ENCODE measurements at regions not wholly inside any gene's neighbourhood (a gene's known extent, or its start where the extent isn't known, plus 50 kb on each side); places are given as distances from the start of the nearest gene placed in this dataset.

DNA sequence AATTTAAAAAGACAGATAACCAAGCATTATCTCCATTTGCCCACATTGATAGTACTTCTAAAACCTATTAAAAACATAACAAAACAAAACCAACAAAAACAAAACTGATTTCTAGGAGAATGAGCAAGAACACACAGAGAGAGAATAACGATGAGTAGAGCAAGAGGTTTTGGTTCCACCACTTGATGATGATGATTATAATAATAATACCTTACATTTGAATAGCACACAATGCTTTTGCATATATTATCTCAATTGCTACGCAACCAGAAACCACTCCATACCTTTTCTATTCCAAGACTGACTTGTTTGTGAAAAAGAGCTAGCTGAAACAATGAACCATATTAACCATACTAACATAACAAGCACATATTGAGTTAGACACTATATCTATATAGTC, 1090.9 kb downstream of the SH3BGRL start:
- H3K27ac ChIP-seq = no peak overlapping the region
- H3K4me2 ChIP-seq = no peak overlapping the region
- H3K4me1 ChIP-seq = no peaks in the 10 kb centered on the region
- no peak overlapping the region for H3K4me3 ChIP-seq
- H4K20me1 ChIP-seq = no peaks in the 10 kb centered on the region
- H3K9ac ChIP-seq = no peak overlapping the region
- TF ChIP-seq Cebpa-rat (IDR thresholded peaks at IDR 0.05) = no peak
- H3K36me3 ChIP-seq = no peaks in the 10 kb centered on the region
- H3K9me3 ChIP-seq (replicated peaks in 1 of 11) = peaks cover 0 to 11% (median 7%) of the 10 kb centered on the region in 11 experiments; a peak in 9 of 22 replicates
- peaks cover 5 to 91% (median 45%) of the 10 kb centered on the region in 11 experiments; a peak in 17 of 22 replicates for H3K27me3 ChIP-seq

- H3K4me3 ChIP-seq = no peak overlapping the region
- H3K9me3 ChIP-seq (replicated peaks in 1 of 11) = no peaks in the 10 kb centered on the region
- no peak overlapping the region for H3K4me2 ChIP-seq
- peaks cover 0 to 4% (median 0%) of the 10 kb centered on the region in 11 experiments; a peak in 1 of 22 replicates for H4K20me1 ChIP-seq
- no peak overlapping the region for H3K27ac ChIP-seq
- no peaks in the 10 kb centered on the region for H3K4me1 ChIP-seq
- no peak for TF ChIP-seq Cebpa-rat (IDR thresholded peaks at IDR 0.05)
- H3K9ac ChIP-seq = no peak overlapping the region
- peaks cover 32 to 99% (median 87%) of the 10 kb centered on the region in 11 experiments for H3K27me3 ChIP-seq
- no peaks in the 10 kb centered on the region for H3K36me3 ChIP-seq
Observed at GRCh38 chrX:82320569-82320968, 1118.7 kb downstream of the SH3BGRL start.

DNA sequence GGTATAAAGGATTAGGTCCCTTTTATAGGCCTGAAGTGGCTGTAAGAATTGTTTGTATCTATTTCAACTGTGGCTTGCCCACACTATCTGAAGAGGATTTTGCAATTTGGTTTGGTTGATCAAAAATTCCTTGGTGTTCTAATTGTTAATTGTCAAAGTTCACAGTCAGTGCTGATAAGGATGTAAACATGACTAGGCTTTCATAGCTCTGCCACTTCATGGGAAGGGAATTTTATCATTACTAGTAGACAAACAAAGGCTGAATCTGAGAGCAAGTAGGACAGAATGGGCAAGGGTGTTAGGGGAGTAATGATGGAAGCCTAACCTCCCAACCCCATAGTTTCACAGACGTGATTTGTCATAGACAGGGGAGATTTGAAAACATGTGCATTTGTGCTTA, 1131.7 kb downstream of the SH3BGRL start:
- Histone ChIP-seq H3K27me3 (peaks cover 55 to 99% (median 94%) of the 10 kb centered on the region in 11 experiments), H3K9ac (no peak overlapping the region), H3K27ac (no peak overlapping the region), H3K4me2 (no peak overlapping the region), H3K4me3 (no peak overlapping the region), H3K9me3 (replicated peaks in 1 of 11) (no peaks in the 10 kb centered on the region), H4K20me1 (no peaks in the 10 kb centered on the region; a peak in 2 of 22 replicates), H3K36me3 (no peaks in the 10 kb centered on the region), H3K4me1 (no peaks in the 10 kb centered on the region)
- no peak for TF ChIP-seq Cebpa-rat (IDR thresholded peaks at IDR 0.05)

GRCh38 chrX:82335772-82336171, 1133.9 kb downstream of the SH3BGRL start:
- TF ChIP-seq Cebpa-rat (IDR thresholded peaks at IDR 0.05) = no peak
- H3K27me3 ChIP-seq = peaks cover 48 to 100% (median 93%) of the 10 kb centered on the region in 11 experiments
- no peak overlapping the region for H3K4me2 ChIP-seq
- no peaks in the 10 kb centered on the region; a peak in 2 of 22 replicates for H4K20me1 ChIP-seq
- H3K27ac ChIP-seq = no peak overlapping the region
- no peak overlapping the region for H3K9ac ChIP-seq
- H3K4me1 ChIP-seq = no peaks in the 10 kb centered on the region
- H3K4me3 ChIP-seq = no peak overlapping the region
- H3K9me3 ChIP-seq (replicated peaks in 1 of 11) = no peaks in the 10 kb centered on the region
- no peaks in the 10 kb centered on the region for H3K36me3 ChIP-seq

- Histone ChIP-seq H3K4me2 (no peak overlapping the region), H3K4me1 (no peaks in the 10 kb centered on the region), H3K9ac (no peak overlapping the region), H4K20me1 (no peaks in the 10 kb centered on the region), H3K27ac (no peak overlapping the region), H3K4me3 (no peak overlapping the region), H3K36me3 (no peaks in the 10 kb centered on the region), H3K9me3 (replicated peaks in 1 of 11) (peaks cover 0 to 11% (median 0%) of the 10 kb centered on the region in 11 experiments; a peak in 5 of 22 replicates), H3K27me3 (peaks cover 39 to 92% (median 85%) of the 10 kb centered on the region in 11 experiments)
- no peak for TF ChIP-seq Cebpa-rat (IDR thresholded peaks at IDR 0.05)
Observed at GRCh38 chrX:82342531-82342930, 1140.6 kb downstream of the SH3BGRL start.

- TF ChIP-seq Cebpa-rat (IDR thresholded peaks at IDR 0.05) = no peak
- no peak overlapping the region for H3K4me3 ChIP-seq
- H3K36me3 ChIP-seq = no peaks in the 10 kb centered on the region
- H3K4me2 ChIP-seq = no peak overlapping the region
- H3K4me1 ChIP-seq = no peaks in the 10 kb centered on the region
- H3K27ac ChIP-seq = no peak overlapping the region
- H3K27me3 ChIP-seq = peaks cover 30 to 66% (median 61%) of the 10 kb centered on the region in 11 experiments
- H4K20me1 ChIP-seq = no peaks in the 10 kb centered on the region; a peak in 1 of 22 replicates
- no peaks in the 10 kb centered on the region for H3K9me3 ChIP-seq (replicated peaks in 1 of 11)
- no peak overlapping the region for H3K9ac ChIP-seq
Observed at GRCh38 chrX:82362550-82362949, 1145.5 kb upstream of the POU3F4 start.

DNA sequence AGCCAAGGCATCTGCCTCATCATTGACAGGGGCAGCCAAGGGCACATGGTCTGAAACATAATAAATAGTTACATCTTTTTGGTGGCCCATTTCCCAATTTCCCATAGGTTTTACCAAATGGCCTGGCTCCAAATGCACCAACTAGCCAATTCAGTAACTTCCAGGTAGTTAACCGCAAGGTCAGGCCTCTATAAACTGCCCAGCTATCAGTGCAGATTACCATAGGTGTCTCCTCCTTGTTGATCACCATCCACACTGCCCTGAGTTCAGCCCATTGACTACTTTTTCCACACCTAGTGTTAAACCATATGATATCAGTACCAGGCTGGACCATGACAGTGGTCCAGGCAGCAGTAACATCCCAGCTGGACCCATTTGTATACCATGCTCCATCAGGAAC, 1145.1 kb upstream of the POU3F4 start:
- H3K9ac ChIP-seq = no peak overlapping the region
- no peak overlapping the region for H3K27ac ChIP-seq
- H3K27me3 ChIP-seq = peaks cover 35 to 70% (median 65%) of the 10 kb centered on the region in 11 experiments
- no peaks in the 10 kb centered on the region; a peak in 1 of 22 replicates for H4K20me1 ChIP-seq
- TF ChIP-seq Cebpa-rat (IDR thresholded peaks at IDR 0.05) = no peak
- H3K9me3 ChIP-seq (replicated peaks in 1 of 11) = no peaks in the 10 kb centered on the region
- no peaks in the 10 kb centered on the region for H3K4me1 ChIP-seq
- no peaks in the 10 kb centered on the region for H3K36me3 ChIP-seq
- no peak overlapping the region for H3K4me2 ChIP-seq
- H3K4me3 ChIP-seq = no peak overlapping the region

DNA sequence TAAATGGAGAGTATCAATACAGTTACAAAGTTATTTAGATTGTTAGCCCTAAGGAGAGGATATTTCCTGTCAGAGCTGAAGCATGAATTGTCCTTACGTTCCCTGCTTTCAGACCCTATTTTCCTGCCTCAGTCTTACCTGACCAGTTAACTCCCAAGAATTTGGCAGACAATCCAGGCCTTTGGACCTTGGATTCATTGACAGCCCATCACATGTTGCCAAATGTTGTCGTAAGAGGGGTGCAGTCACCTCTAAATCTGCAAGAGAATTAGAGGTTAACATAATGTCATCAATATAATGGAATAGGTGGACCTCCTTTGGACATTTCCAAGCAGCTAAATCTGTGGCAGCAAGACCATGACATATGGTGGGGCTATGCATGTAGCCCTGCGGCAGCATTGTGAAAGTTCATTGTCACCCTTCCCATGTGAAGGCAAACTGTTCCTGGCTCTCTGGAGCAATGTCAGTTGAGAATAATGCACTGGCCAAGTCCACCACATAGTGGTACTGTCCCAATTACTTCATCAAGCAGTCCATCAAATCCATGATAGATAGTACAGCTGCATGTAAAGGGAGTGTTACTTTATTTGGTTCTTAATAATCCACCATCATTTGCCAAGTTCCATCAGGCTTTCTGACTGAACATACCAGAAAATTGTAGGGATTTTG, 1137.0 kb upstream of the POU3F4 start:
- Histone ChIP-seq H3K4me3 (no peak overlapping the region), H3K36me3 (no peaks in the 10 kb centered on the region), H3K9ac (no peak overlapping the region), H4K20me1 (peaks cover 0 to 4% (median 0%) of the 10 kb centered on the region in 11 experiments; a peak in 1 of 22 replicates), H3K4me2 (no peak overlapping the region), H3K9me3 (replicated peaks in 1 of 11) (peaks cover 0 to 5% (median 0%) of the 10 kb centered on the region in 11 experiments; a peak in 1 of 22 replicates), H3K4me1 (no peaks in the 10 kb centered on the region), H3K27me3 (peaks cover 30 to 53% (median 44%) of the 10 kb centered on the region in 11 experiments), H3K27ac (no peak overlapping the region)
- TF ChIP-seq Cebpa-rat (IDR thresholded peaks at IDR 0.05) = no peak

- no peak overlapping the region for H3K4me2 ChIP-seq
- no peak overlapping the region for H3K4me3 ChIP-seq
- no peaks in the 10 kb centered on the region for H3K4me1 ChIP-seq
Observed at GRCh38 chrX:82384401-82384800, 1123.7 kb upstream of the POU3F4 start.

DNA sequence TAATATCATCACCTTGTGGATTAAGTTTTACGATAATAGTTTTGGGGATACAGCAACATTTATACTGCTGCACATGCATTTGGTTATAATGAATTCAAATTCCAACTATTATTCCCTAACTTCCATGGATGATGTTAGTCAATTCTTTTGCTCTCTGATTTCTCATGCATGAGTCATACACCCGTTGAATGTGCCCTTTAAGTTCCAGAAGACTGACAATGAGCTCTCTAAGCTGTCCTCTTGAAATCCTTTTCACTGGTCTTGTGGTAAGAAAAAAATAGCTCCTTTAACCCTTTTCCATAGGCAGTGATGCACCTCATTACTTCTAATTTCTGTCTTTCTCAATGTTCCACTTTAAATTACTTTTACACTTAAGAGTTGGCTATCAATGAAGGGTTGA, 1095.2 kb upstream of the POU3F4 start:
- H3K27me3 ChIP-seq = peaks cover 8 to 94% (median 57%) of the 10 kb centered on the region in 11 experiments; a peak in 19 of 22 replicates
- no peak overlapping the region for H3K4me2 ChIP-seq
- H3K36me3 ChIP-seq = no peaks in the 10 kb centered on the region
- H3K9me3 ChIP-seq (replicated peaks in 1 of 11) = no peaks in the 10 kb centered on the region
- no peak overlapping the region for H3K4me3 ChIP-seq
- no peak for TF ChIP-seq Cebpa-rat (IDR thresholded peaks at IDR 0.05)
- no peak overlapping the region for H3K9ac ChIP-seq
- no peak overlapping the region for H3K27ac ChIP-seq
- H3K4me1 ChIP-seq = no peaks in the 10 kb centered on the region
- H4K20me1 ChIP-seq = no peaks in the 10 kb centered on the region

More at GRCh38 chrX:82384401-82384800, 1123.7 kb upstream of the POU3F4 start:
- TF ChIP-seq Cebpa-rat (IDR thresholded peaks at IDR 0.05) = no peak
- Histone ChIP-seq H3K9me3 (replicated peaks in 1 of 11) (no peaks in the 10 kb centered on the region), H3K36me3 (no peaks in the 10 kb centered on the region), H3K9ac (no peak overlapping the region), H4K20me1 (peaks cover 0 to 7% (median 0%) of the 10 kb centered on the region in 11 experiments; a peak in 2 of 22 replicates), H3K27me3 (peaks cover 35 to 96% (median 89%) of the 10 kb centered on the region in 11 experiments; a peak in 21 of 22 replicates), H3K27ac (no peak overlapping the region)

Measured in BLaER1 treated with 17β-estradiol and CSF1 and Interleukin-3, amounts not matched to agents 10 nM and 100 nM (cell line).